ENCODE measurements at regions not wholly inside any gene's neighbourhood (a gene's known extent, or its start where the extent isn't known, plus 50 kb on each side); places are given as distances from the start of the nearest gene placed in this dataset.

DNA sequence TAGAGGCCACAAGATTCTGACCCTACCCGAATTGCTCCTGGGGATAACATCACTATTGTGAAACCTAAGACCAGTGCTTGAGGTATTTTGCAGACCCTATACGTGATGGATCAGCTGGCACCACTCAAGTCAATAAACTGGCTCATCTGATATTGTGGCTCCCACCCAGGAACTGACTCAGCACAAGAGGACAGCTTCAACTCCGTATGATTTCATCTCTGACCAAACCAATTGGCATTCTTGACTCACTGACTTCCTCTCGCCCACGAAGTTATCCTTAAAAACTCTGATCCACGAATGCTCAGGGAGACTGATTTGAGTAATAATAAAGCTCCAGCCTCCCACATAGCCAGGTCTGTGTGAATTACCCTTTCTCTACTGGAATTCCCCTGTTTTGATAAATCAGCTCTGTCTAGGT lies 1036.1 kb upstream of the TMEM132C start:
- TF ChIP-seq, protein P1, sequence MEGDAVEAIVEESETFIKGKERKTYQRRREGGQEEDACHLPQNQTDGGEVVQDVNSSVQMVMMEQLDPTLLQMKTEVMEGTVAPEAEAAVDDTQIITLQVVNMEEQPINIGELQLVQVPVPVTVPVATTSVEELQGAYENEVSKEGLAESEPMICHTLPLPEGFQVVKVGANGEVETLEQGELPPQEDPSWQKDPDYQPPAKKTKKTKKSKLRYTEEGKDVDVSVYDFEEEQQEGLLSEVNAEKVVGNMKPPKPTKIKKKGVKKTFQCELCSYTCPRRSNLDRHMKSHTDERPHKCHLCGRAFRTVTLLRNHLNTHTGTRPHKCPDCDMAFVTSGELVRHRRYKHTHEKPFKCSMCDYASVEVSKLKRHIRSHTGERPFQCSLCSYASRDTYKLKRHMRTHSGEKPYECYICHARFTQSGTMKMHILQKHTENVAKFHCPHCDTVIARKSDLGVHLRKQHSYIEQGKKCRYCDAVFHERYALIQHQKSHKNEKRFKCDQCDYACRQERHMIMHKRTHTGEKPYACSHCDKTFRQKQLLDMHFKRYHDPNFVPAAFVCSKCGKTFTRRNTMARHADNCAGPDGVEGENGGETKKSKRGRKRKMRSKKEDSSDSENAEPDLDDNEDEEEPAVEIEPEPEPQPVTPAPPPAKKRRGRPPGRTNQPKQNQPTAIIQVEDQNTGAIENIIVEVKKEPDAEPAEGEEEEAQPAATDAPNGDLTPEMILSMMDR (IDR thresholded peaks at IDR 0.05; ENCODE audit: insufficient read depth, low read depth, low read length) = no peak
- no peaks in the 10 kb centered on the region for H3K36me3 ChIP-seq (ENCODE audit: control insufficient read depth, insufficient read depth, low read length)
- ChIA-PET POLR2A (interaction anchor here (0.6 kb wide), 1 partner anchor 61 kb away, joined by 3 read pairs; no protein-coding TSS in a partner anchor), CTCF (interaction anchor here (1.0 to 2.4 kb wide), 3 partner anchors 29 to 122 kb away, joined by 3 to 9 read pairs (median 3); no protein-coding TSS in a partner anchor)
- no peak overlapping the region for H3K4me3 ChIP-seq (ENCODE audit: low read depth, low read length)
- peak; percentile 87 for DNase-seq (ENCODE audit: low read depth)
- H3K27me3 ChIP-seq (ENCODE audit: control insufficient read depth, insufficient read depth, low read length) = no peaks in the 10 kb centered on the region

DNA sequence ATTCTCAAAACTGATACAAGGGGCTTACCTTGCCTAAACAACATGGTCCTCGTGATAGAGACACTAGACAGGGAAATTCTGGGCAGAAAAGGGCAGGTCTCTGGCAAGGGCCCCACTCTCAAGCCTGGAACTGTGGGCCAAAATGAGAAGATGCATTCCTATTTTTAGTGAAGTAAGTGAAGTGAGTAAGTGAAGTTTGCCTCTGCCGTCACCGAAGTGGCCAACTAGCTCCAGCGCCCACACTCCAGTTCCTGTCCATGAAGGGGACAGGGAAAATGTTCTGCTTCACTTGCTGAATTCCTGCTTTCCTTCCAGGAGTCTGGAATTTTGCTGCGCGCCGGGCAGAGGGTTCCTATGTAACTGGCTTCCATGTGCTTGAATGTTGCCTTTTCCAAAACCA lies 1035.6 kb upstream of the TMEM132C start:
- no peaks in the 10 kb centered on the region for H3K36me3 ChIP-seq (ENCODE audit: control insufficient read depth, insufficient read depth, low read length)
- ChIA-PET CTCF (interaction anchor here (2.4 kb wide), 1 partner anchor 123 kb away, joined by 9 read pairs; no protein-coding TSS in a partner anchor), POLR2A (interaction anchor here (0.6 kb wide), 1 partner anchor 62 kb away, joined by 3 read pairs; no protein-coding TSS in a partner anchor)
- no peak overlapping the region for H3K4me3 ChIP-seq (ENCODE audit: low read depth, low read length)
- no peaks in the 10 kb centered on the region for H3K27me3 ChIP-seq (ENCODE audit: control insufficient read depth, insufficient read depth, low read length)
- no peak for DNase-seq (ENCODE audit: low read depth)
- TF ChIP-seq, protein P1 (IDR thresholded peaks at IDR 0.05; ENCODE audit: insufficient read depth, low read depth, low read length) = no peak

DNA sequence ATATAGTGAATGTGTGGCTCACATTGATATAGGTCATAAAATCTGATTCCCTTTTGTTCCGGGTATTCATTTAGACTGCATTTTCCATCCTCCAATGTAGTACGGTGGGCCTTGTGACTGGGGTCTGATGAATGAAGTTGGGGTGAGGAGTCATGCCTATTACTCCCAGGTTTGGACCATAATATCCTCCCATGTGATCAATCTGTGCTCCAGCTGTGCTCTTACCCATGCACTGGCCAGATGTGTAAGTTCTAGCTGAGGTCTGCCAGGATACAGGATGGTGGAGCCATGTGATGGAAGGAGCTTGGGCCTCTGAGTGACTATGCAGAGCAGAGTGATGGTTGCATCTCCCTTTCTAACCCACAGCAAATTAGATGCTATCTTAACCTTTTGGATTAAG lies 1034.0 kb upstream of the TMEM132C start:
- POLR2A ChIA-PET = no interaction called here
- no peaks in the 10 kb centered on the region for H3K27me3 ChIP-seq (ENCODE audit: control insufficient read depth, insufficient read depth, low read length)
- no peaks in the 10 kb centered on the region for H3K36me3 ChIP-seq (ENCODE audit: control insufficient read depth, insufficient read depth, low read length)
- CTCF ChIA-PET = interaction anchor here (1.1 kb wide), 1 partner anchor 9 kb away, joined by 3 read pairs; no protein-coding TSS in a partner anchor
- TF ChIP-seq, protein P1 (IDR thresholded peaks at IDR 0.05; ENCODE audit: insufficient read depth, low read depth, low read length) = no peak
- no peak for DNase-seq (ENCODE audit: low read depth)
- no peak overlapping the region for H3K4me3 ChIP-seq (ENCODE audit: low read depth, low read length)

DNA sequence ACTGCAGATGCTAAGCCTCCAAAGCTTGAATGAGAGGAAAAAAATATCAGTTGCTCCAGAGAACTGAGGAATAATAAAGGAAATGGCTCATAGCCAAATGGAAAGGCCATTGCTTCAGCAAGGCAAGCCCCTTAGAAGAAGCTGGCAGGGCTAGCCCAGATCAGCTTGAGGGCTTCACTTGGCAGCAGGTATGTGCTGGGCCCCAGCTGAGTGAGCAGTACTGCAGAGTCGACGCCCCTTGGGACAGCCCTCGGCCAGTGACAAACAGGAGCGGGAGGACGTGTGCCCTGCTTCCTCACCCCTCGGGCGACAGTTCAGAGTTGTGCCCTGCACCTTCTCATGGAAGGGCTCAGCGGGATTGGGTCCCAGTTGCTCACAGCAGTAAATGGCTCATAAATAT lies 1031.2 kb upstream of the TMEM132C start:
- no peak overlapping the region for H3K4me3 ChIP-seq (ENCODE audit: low read depth, low read length)
- no peaks in the 10 kb centered on the region for H3K36me3 ChIP-seq (ENCODE audit: control insufficient read depth, insufficient read depth, low read length)
- TF ChIP-seq, protein P1 (IDR thresholded peaks at IDR 0.05; ENCODE audit: insufficient read depth, low read depth, low read length) = no peak
- ChIA-PET POLR2A (no interaction called here), CTCF (no interaction called here)
- H3K27me3 ChIP-seq (ENCODE audit: control insufficient read depth, insufficient read depth, low read length) = no peaks in the 10 kb centered on the region
- DNase-seq (ENCODE audit: low read depth) = no peak

DNA sequence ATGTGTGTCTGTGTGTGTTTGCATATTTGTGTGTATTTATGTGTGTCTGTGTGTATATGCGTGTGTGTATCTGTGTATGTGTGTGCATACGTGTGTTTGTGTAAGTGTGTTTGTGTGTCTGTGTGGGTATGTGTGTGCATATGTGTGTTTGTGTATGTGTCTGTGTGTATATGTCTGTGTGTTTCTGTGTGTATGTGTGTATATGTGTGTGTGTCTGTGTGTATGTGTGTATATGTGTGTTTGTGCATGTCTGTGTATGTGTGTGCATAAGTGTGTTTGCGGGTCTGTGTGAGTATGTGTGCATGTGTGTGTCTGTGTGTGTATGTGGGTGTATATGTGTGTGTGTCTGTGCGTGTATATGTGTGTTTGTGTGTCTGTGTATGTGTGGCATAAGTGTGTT lies 1030.5 kb upstream of the TMEM132C start:
- CTCF ChIA-PET = no interaction called here
- no peak for DNase-seq (ENCODE audit: low read depth)
- Histone ChIP-seq H3K36me3 (ENCODE audit: control insufficient read depth, insufficient read depth, low read length) (no peaks in the 10 kb centered on the region), H3K4me3 (ENCODE audit: low read depth, low read length) (no peak overlapping the region), H3K27me3 (ENCODE audit: control insufficient read depth, insufficient read depth, low read length) (no peaks in the 10 kb centered on the region)
- TF ChIP-seq, protein P1 (IDR thresholded peaks at IDR 0.05; ENCODE audit: insufficient read depth, low read depth, low read length) = no peak
- POLR2A ChIA-PET = no interaction called here
